Keratinocyte (primary cell): ENCODE measurements at regions not wholly inside any gene's neighbourhood (a gene's known extent, or its start where the extent isn't known, plus 50 kb on each side); places are given as distances from the start of the nearest gene placed in this dataset.
"Not testable (repeated sequence)": the region's sequence is repeated elsewhere in the genome, so short reads cannot be mapped to it uniquely, and the experiment has no call there.

Experiments
- DNase-seq: peaks from one replicate; pipeline ENCODE4 v3.0.0-alpha.2; 2011; ENCODE audit warnings: low read depth, missing footprints, low spot score
- FAIRE-seq: peaks from 2 replicates; lab custom pipeline; 2011; peaks lifted over from hg19 to GRCh38; lab: Jason Lieb, UNC
- H2AFZ ChIP-seq: 2 replicates; pipeline ENCODE4 v1.6.0; 2012; ENCODE audit warnings: low read length, control low read depth, inconsistent platforms; ENCODE audit not compliant: control insufficient read depth
- H3K27ac ChIP-seq: 2 replicates; pipeline ENCODE4 v1.5.1; 2011; ENCODE audit warnings: low read length; ENCODE audit not compliant: control insufficient read depth, insufficient read depth
- H3K27me3 ChIP-seq: 3 replicates; pipeline ENCODE4 v1.6.0; 2011; ENCODE audit warnings: low read length; ENCODE audit not compliant: control insufficient read depth, insufficient read depth; ENCODE audit errors: extremely low read depth
- H3K36me3 ChIP-seq, 2 experiments: 2 replicates in 1 of 2; 3 replicates in 1 of 2; pipeline ENCODE4 v1.5.1; 2011; ENCODE audit warnings: low read length in 2 of 2, mild to moderate bottlenecking in 1 of 2; ENCODE audit not compliant: control insufficient read depth in 2 of 2, insufficient read depth in 2 of 2; ENCODE audit errors: extremely low read depth in 1 of 2
- H3K4me1 ChIP-seq: 3 replicates; pipeline ENCODE4 v1.5.1; 2011; ENCODE audit warnings: low read length; ENCODE audit not compliant: control insufficient read depth, insufficient read depth; ENCODE audit errors: extremely low read depth
- H3K4me2 ChIP-seq: 3 replicates; pipeline ENCODE4 v1.6.0; 2011; ENCODE audit warnings: low read depth, low read length; ENCODE audit not compliant: control insufficient read depth, insufficient read depth; ENCODE audit errors: extremely low read depth
- H3K4me3 ChIP-seq, 3 experiments: fragments of 200-600 bp in 1 of 3; sonication (generic) in 1 of 3; 2 replicates in 2 of 3; 3 replicates in 1 of 3; pipeline ENCODE4 v1.5.1; 2011 to 2016; ENCODE audit warnings: low read length in 3 of 3, mild to moderate bottlenecking in 3 of 3, control low read depth in 2 of 3, inconsistent platforms in 1 of 3, low read depth in 1 of 3, mixed read lengths in 1 of 3, mixed run types in 1 of 3, moderate library complexity in 1 of 3; ENCODE audit not compliant: control insufficient read depth in 2 of 3, insufficient read depth in 2 of 3; ENCODE audit errors: extremely low read depth in 1 of 3
- H3K79me2 ChIP-seq: 2 replicates; pipeline ENCODE4 v1.6.0; 2012; ENCODE audit warnings: low read length; ENCODE audit not compliant: control insufficient read depth, insufficient read depth
- H3K9ac ChIP-seq: 3 replicates; pipeline ENCODE4 v1.6.0; 2011; ENCODE audit warnings: low read length; ENCODE audit not compliant: control insufficient read depth, insufficient read depth; ENCODE audit errors: extremely low read depth
- H3K9me1 ChIP-seq: 3 replicates; pipeline ENCODE4 v1.6.0; 2011; ENCODE audit warnings: low read length; ENCODE audit not compliant: control insufficient read depth, insufficient read depth; ENCODE audit errors: extremely low read depth
- H3K9me3 ChIP-seq: 2 replicates; pipeline ENCODE4 v1.5.1; 2012; ENCODE audit warnings: low read depth, low read length; ENCODE audit not compliant: control insufficient read depth
- H4K20me1 ChIP-seq: 3 replicates; pipeline ENCODE4 v1.6.0; 2011; ENCODE audit warnings: low read length; ENCODE audit not compliant: control insufficient read depth, insufficient read depth; ENCODE audit errors: extremely low read depth
- CTCF ChIP-seq, 3 experiments: IDR thresholded peaks in 1 of 3; conservative IDR thresholded peaks in 1 of 3; optimal IDR thresholded peaks in 1 of 3; 2 replicates in 2 of 3; 3 replicates in 1 of 3; pipeline versions ENCODE3 to v1.5.1; 2011; ENCODE audit warnings: low read length in 3 of 3, mild to moderate bottlenecking in 3 of 3, moderate library complexity in 2 of 3, control low read depth in 1 of 3, inconsistent platforms in 1 of 3; ENCODE audit not compliant: insufficient read depth in 2 of 3; ENCODE audit errors: extremely low read depth in 1 of 3
- EZH2 ChIP-seq: IDR thresholded peaks from one replicate; pipeline ENCODE4 v1.6.1; 2012; ENCODE audit warnings: inconsistent platforms, mild to moderate bottlenecking, low read length, moderate library complexity
- dilution Hi-C: fragments of 300-500 bp; cut with MboI; formaldehyde crosslinking; loops from one replicate; pipeline ENCODE4 v1.7.0; 2020; ENCODE audit warnings: low sequenced_read_pairs; ENCODE audit not compliant: extremely low pct_ligation_motif_present

GRCh38 chr3:193174140-193174539, 66.9 kb upstream of the PLAAT1 start:
- TF ChIP-seq EZH2 (no peak), CTCF (optimal IDR thresholded peaks at IDR 0.05 in 1 of 3, IDR thresholded peaks at IDR 0.05 in 1 of 3, conservative IDR thresholded peaks at IDR 0.05 in 1 of 3; ENCODE audit: extremely low read depth in 1 of 3, insufficient read depth in 2 of 3, low read length in 3 of 3) (no peak)
- H3K9me1 ChIP-seq = no peaks in the 10 kb centered on the region

GRCh38 chr3:193179332-193180012, 61.5 kb upstream of the PLAAT1 start:
- H4K20me1 ChIP-seq, H3K79me2 ChIP-seq, H2AFZ ChIP-seq, H3K9me1 ChIP-seq, FAIRE-seq, dilution Hi-C loops, H3K9me3 ChIP-seq, H3K36me3 ChIP-seq, H3K27me3 ChIP-seq, H3K27ac ChIP-seq, H3K4me2 ChIP-seq, H3K4me3 ChIP-seq, H3K9ac ChIP-seq, DNase-seq, H3K4me1 ChIP-seq: not testable (repeated sequence)

More at GRCh38 chr3:193174140-193174539, 66.9 kb upstream of the PLAAT1 start:
- no peak overlapping the region for H3K4me3 ChIP-seq
- dilution Hi-C loops = no loop called here
- no peaks in the 10 kb centered on the region for H3K79me2 ChIP-seq
- no peaks in the 10 kb centered on the region for H3K36me3 ChIP-seq
- no peaks in the 10 kb centered on the region for H3K9me3 ChIP-seq
- no peak overlapping the region for H2AFZ ChIP-seq
- H3K27ac ChIP-seq = no peak overlapping the region
- H3K4me2 ChIP-seq = no peak overlapping the region
- no peak for FAIRE-seq
- no peaks in the 10 kb centered on the region for H3K27me3 ChIP-seq
- H3K4me1 ChIP-seq = no peaks in the 10 kb centered on the region
- no peak overlapping the region for H3K9ac ChIP-seq
- H4K20me1 ChIP-seq = no peaks in the 10 kb centered on the region
- no peak for DNase-seq
